K562 (cell line): ENCODE measurements at regions not wholly inside any gene's neighbourhood (a gene's known extent, or its start where the extent isn't known, plus 50 kb on each side); places are given as distances from the start of the nearest gene placed in this dataset.

Source experiments
- ATAC-seq: fragments of 200-7000 bp; cut with Tn5 transposase; 3 replicates; pipeline ENCODE4 v1.9.1; 2020; ENCODE audit warnings: moderate library complexity
- BruUV-seq: library from RNA; stranded (reverse); fragments of 400-500 nt; replicated peaks from 2 replicates; lab custom pipeline; 2021; lab: Mats Ljungman, UMichigan
- CTCF ChIA-PET: fragments of 300-600 bp; formaldehyde crosslinking; extraction: SDS; loops from one replicate; lab custom pipeline; 2021; ENCODE audit warnings: low intra/inter-chr PET ratio; lab: Yijun Ruan, JAX
- POLR2A ChIA-PET: fragments of 300-600, 350-650 bp; sonication (Branson Sonifier 250); formaldehyde crosslinking; extraction: SDS; loops from one replicate; lab custom pipeline; 2021; ENCODE audit warnings: antibody characterized with exemption, inconsistent platforms; lab: Yijun Ruan, JAX
- DNase-seq, 4 experiments: peaks; one replicate each; pipeline versions ENCODE4 v3.0.0 to v3.0.0-alpha.2; 2011 to 2018; ENCODE audit warnings: low spot score in 3 of 4, mixed read lengths in 3 of 4; ENCODE audit errors: extremely low read depth in 1 of 4
- FAIRE-seq: peaks from 2 replicates; lab custom pipeline; 2011; peaks lifted over from hg19 to GRCh38; lab: Jason Lieb, UNC
- H2AFZ ChIP-seq: 2 replicates; pipeline ENCODE4 v1.6.0; 2011; ENCODE audit warnings: low read depth, low read length, control low read depth, inconsistent platforms
- H3K27ac ChIP-seq: fragments of 200-600 bp; 3 replicates; pipeline ENCODE4 v1.8.0; 2011; ENCODE audit warnings: low read depth, mild to moderate bottlenecking, control low read depth, inconsistent platforms, low read length, moderate library complexity, mixed read lengths; ENCODE audit errors: extremely low read depth
- H3K27me3 ChIP-seq, 2 experiments: fragments of 300-600 bp in 1 of 2; 2 replicates in 1 of 2; 3 replicates in 1 of 2; pipeline versions ENCODE4 v1.6.0 to v1.8.0; 2011; ENCODE audit warnings: inconsistent platforms in 2 of 2, low read length in 2 of 2, mild to moderate bottlenecking in 1 of 2, mixed read lengths in 1 of 2, moderate library complexity in 1 of 2; ENCODE audit not compliant: control insufficient read depth in 2 of 2, insufficient read depth in 2 of 2
- H3K36me3 ChIP-seq: fragments of 300-600 bp; 3 replicates; pipeline ENCODE4 v1.8.0; 2011; ENCODE audit warnings: mild to moderate bottlenecking, low read length, inconsistent platforms; ENCODE audit not compliant: control insufficient read depth, insufficient read depth
- H3K4me1 ChIP-seq, 2 experiments: fragments of 200-600 bp in 1 of 2; replicated peaks in 1 of 2; 2 replicates in 1 of 2; 3 replicates in 1 of 2; pipeline versions ENCODE4 v1.5.1 to v1.8.0; 2011; ENCODE audit warnings: inconsistent platforms in 2 of 2, low read length in 2 of 2, mild to moderate bottlenecking in 1 of 2, mixed read lengths in 1 of 2, moderate library complexity in 1 of 2; ENCODE audit not compliant: control insufficient read depth in 2 of 2, insufficient read depth in 2 of 2
- H3K4me2 ChIP-seq: 2 replicates; pipeline ENCODE4 v1.6.1; 2011; ENCODE audit warnings: low read length, control low read depth, inconsistent platforms, mixed read lengths; ENCODE audit not compliant: insufficient read depth
- H3K4me3 ChIP-seq: fragments of 200-600 bp; sonication (generic), shearing (Covaris generic); 2 replicates; pipeline ENCODE4 v1.5.1; 2016; ENCODE audit warnings: control low read depth, inconsistent platforms
- H3K79me2 ChIP-seq: fragments of 200-600 bp; 3 replicates; pipeline ENCODE4 v1.8.0; 2011; ENCODE audit warnings: low read length, inconsistent platforms; ENCODE audit not compliant: control insufficient read depth, insufficient read depth
- H3K9ac ChIP-seq, 2 experiments: 2 replicates each; pipeline versions ENCODE4 v1.6.0 to v1.6.1; 2011; ENCODE audit warnings: low read depth in 2 of 2, low read length in 2 of 2, control low read depth in 1 of 2, inconsistent platforms in 1 of 2, mild to moderate bottlenecking in 1 of 2, mixed read lengths in 1 of 2; ENCODE audit not compliant: insufficient read depth in 1 of 2
- H3K9me1 ChIP-seq: one replicate; pipeline ENCODE4 v1.6.0; 2011; ENCODE audit warnings: inconsistent platforms, mild to moderate bottlenecking, low read length, moderate library complexity; ENCODE audit not compliant: control insufficient read depth, insufficient read depth
- H3K9me3 ChIP-seq: replicated peaks from 2 replicates; pipeline ENCODE4 v1.5.1; 2011; ENCODE audit warnings: low read depth, low read length, inconsistent platforms; ENCODE audit not compliant: control insufficient read depth, insufficient read depth
- H4K20me1 ChIP-seq: replicated peaks from 2 replicates; pipeline ENCODE4 v1.6.1; 2011; ENCODE audit warnings: low read length, inconsistent platforms, mixed read lengths; ENCODE audit not compliant: control insufficient read depth, insufficient read depth
- ARID2 ChIP-seq: fragments of 450-650 bp; IDR thresholded peaks from 2 replicates; pipeline ENCODE4 v1.6.1; 2017; ENCODE audit warnings: antibody characterized with exemption, mild to moderate bottlenecking
- ZNF282 ChIP-seq: sonication (generic); formaldehyde crosslinking; IDR thresholded peaks from 2 replicates; pipeline ENCODE4 v1.8.1; 2023; ENCODE audit warnings: missing genetic modification reagents
- WGBS: fragments of 100-300 bp; shearing (Covaris generic); methylation state at CpG from one replicate; pipeline ENCODE4 v1.1.6; 2016; ENCODE audit warnings: low coverage, mixed read lengths; ENCODE audit not compliant: insufficient coverage; ENCODE audit errors: missing lambda C conversion rate; 5-methylcytosine and 5-hydroxymethylcytosine counted together
- in situ Hi-C: fragments of 300-500 bp; cut with MboI; formaldehyde crosslinking; loops from 4 replicates; pipeline ENCODE4 v1.15.0; 2018; ENCODE audit warnings: inconsistent platforms, mixed read lengths
- intact Hi-C: fragments of 100-400 bp; cut with micrococcal nuclease; formaldehyde crosslinking; loops from 2 replicates; pipeline ENCODE4 v1.14.2; 2022
- TF ChIP-seq, protein P1 (sequence below), 2 experiments: fragments of 450-650 bp in 1 of 2; sonication (generic) in 1 of 2; formaldehyde crosslinking in 1 of 2; IDR thresholded peaks in 1 of 2; conservative IDR thresholded peaks in 1 of 2; 2 replicates each; pipeline versions ENCODE4 v1.6.1 to v1.8.1; 2016 to 2023; ENCODE audit warnings: mild to moderate bottlenecking in 2 of 2, moderate library complexity in 2 of 2, inconsistent platforms in 1 of 2, missing genetic modification reagents in 1 of 2
- TF ChIP-seq, protein P2 (sequence below): fragments of 250-450 bp; sonication (Bioruptor Pico); IDR thresholded peaks from 2 replicates; pipeline ENCODE4 v1.4.0; 2020

DNA sequence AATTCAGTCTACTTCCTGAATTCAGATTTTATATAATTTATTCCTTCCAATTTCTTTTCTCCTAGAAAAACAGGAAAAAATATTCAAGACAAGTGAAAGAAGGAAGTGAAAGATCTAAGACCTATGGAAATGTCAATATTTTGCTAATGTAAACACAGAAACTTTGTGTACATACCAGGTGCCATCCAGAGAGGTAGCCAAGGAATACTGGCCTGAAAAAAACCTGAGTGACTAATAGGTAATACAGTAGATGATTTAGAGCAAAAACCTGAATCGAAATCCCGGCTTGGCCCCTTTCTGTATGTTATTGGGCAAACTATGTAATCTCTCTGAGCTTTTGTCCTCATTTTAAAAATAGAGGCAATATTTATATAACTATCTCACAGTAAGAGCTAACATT, 59.2 kb upstream of the FSHB start:
- BruUV-seq = no TSS peak
- FAIRE-seq (no peak), DNase-seq (no peak), ATAC-seq (no peak)
- Histone ChIP-seq H3K27ac (no peak overlapping the region), H3K4me1 (no peaks in the 10 kb centered on the region), H2AFZ (no peak overlapping the region), H3K27me3 (no peaks in the 10 kb centered on the region), H3K36me3 (no peaks in the 10 kb centered on the region), H3K9ac (no peak overlapping the region), H4K20me1 (no peaks in the 10 kb centered on the region), H3K4me3 (no peak overlapping the region), H3K79me2 (no peaks in the 10 kb centered on the region), H3K9me3 (no peaks in the 10 kb centered on the region), H3K9me1 (no peaks in the 10 kb centered on the region)
- POLR2A ChIA-PET = no interaction called here
- intact Hi-C loops (no loop called here), in situ Hi-C loops (no loop called here)
- 4% methylated on average over 2 of the region's 2 CpGs for WGBS
- CTCF ChIA-PET = no interaction called here
- no peak for TF ChIP-seq ARID2
- TF ChIP-seq, protein P1, sequence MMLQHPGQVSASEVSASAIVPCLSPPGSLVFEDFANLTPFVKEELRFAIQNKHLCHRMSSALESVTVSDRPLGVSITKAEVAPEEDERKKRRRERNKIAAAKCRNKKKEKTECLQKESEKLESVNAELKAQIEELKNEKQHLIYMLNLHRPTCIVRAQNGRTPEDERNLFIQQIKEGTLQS (IDR thresholded peaks at IDR 0.05) = no peak
- TF ChIP-seq, protein P1 (CRISPR knock-in tag; conservative IDR thresholded peaks at IDR 0.05) = no peak
- TF ChIP-seq, protein P2, sequence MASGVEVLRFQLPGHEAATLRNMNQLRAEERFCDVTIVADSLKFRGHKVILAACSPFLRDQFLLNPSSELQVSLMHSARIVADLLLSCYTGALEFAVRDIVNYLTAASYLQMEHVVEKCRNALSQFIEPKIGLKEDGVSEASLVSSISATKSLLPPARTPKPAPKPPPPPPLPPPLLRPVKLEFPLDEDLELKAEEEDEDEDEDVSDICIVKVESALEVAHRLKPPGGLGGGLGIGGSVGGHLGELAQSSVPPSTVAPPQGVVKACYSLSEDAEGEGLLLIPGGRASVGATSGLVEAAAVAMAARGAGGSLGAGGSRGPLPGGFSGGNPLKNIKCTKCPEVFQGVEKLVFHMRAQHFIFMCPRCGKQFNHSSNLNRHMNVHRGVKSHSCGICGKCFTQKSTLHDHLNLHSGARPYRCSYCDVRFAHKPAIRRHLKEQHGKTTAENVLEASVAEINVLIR (CRISPR knock-in tag) = no peak
- no peak for TF ChIP-seq ZNF282 (CRISPR knock-in tag)
- TF ChIP-seq, all 486 proteins: peak for 0
- no peak overlapping the region for H3K4me2 ChIP-seq
